ENCODE measurements at regions not wholly inside any gene's neighbourhood (a gene's known extent, or its start where the extent isn't known, plus 50 kb on each side); places are given as distances from the start of the nearest gene placed in this dataset.

DNA sequence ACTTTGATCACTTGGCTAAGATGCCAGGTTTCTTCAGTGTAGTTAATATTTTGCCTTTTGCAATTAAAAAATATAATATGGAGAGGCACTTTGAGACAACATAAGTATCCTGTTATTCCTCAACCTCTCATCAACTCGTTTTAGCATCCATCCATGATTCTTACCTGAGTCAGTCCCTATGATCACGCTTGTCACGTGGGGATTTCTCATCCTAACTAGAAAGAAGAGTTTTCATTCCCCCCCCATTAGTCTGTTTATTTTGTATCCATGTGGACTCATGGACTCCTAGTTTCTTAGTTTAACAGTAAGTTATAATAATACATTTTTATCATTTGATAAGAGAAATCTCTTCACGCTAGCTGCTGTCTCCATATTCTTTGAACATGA lies 110.3 kb downstream of the SLC25A47 start:
- H3K27me3 ChIP-seq (ENCODE audit: low read depth), result no peaks in the 10 kb centered on the region
- H3K4me3 ChIP-seq, result no peak overlapping the region
- TF ChIP-seq, protein P1, sequence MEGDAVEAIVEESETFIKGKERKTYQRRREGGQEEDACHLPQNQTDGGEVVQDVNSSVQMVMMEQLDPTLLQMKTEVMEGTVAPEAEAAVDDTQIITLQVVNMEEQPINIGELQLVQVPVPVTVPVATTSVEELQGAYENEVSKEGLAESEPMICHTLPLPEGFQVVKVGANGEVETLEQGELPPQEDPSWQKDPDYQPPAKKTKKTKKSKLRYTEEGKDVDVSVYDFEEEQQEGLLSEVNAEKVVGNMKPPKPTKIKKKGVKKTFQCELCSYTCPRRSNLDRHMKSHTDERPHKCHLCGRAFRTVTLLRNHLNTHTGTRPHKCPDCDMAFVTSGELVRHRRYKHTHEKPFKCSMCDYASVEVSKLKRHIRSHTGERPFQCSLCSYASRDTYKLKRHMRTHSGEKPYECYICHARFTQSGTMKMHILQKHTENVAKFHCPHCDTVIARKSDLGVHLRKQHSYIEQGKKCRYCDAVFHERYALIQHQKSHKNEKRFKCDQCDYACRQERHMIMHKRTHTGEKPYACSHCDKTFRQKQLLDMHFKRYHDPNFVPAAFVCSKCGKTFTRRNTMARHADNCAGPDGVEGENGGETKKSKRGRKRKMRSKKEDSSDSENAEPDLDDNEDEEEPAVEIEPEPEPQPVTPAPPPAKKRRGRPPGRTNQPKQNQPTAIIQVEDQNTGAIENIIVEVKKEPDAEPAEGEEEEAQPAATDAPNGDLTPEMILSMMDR (IDR thresholded peaks at IDR 0.05; ENCODE audit: borderline replicate concordance), result no peak
- H3K9me3 ChIP-seq (replicated peaks), result no peaks in the 10 kb centered on the region
- DNase-seq, result no peak
- H3K4me1 ChIP-seq, result no peaks in the 10 kb centered on the region
- no peaks in the 10 kb centered on the region for H3K36me3 ChIP-seq
- H3K27ac ChIP-seq (replicated peaks), result no peak overlapping the region
- intact Hi-C loops (cut with micrococcal nuclease), result no loop called here

DNA sequence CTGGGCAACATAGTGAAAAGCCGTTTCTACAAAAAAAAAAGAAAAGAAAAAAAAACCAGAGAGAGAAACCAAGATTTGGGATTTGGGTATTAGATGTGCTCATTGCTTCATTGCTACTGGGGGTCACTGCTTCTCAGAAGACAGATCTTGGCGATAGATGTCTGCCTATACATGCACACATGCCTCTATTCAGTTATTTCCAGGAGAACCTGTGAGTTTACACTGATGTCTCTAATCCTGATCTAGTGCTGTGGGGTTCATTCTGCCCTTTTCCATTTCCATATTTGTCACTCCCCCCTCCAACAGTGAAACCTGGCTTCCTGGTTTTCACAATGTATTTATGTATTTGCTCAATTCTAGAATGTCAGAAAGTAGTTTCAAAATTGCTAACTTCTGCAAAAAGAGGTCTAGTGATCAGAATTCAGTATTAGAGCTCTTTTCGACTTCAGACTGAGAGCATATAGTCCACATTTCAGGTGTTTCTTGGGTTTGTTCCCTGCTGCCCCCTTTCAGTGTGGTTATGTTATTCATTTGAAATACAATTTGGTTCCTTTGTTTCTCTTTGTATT lies 111.0 kb downstream of the SLC25A47 start:
- H3K27me3 ChIP-seq (ENCODE audit: low read depth), result no peaks in the 10 kb centered on the region
- H3K4me3 ChIP-seq, result no peak overlapping the region
- DNase-seq, result no peak
- intact Hi-C loops (cut with micrococcal nuclease), result no loop called here
- H3K36me3 ChIP-seq, result no peaks in the 10 kb centered on the region
- H3K27ac ChIP-seq (replicated peaks), result no peak overlapping the region
- TF ChIP-seq, protein P1 (IDR thresholded peaks at IDR 0.05; ENCODE audit: borderline replicate concordance), result no peak
- no peaks in the 10 kb centered on the region for H3K9me3 ChIP-seq (replicated peaks)
- H3K4me1 ChIP-seq, result peaks cover under 1% of the 10 kb centered on the region

DNA sequence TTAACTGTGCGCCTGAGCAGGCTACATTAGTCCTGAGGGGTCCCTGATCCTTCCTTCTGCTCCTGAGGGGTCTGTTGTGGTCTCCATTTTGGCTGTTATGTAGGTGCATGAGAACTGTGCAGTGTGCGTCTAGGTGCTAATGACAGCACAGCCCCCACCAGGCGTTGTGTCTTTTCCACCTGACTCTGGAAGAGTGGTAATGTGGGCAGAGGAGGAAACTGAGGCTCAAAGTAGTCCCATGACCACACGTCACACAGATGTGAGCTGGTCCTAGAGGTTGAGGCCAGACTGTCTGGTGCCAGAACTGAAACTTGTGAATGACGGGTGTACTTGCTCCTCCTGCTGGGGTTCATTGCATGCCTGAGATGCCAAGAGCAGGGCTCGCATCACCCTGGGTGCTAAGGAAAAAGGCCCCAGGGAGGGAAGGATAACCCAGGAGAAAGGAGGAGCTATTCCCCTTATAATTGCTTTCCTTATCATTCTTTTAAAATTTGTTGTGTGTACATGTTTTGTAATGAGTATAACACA lies 111.8 kb downstream of the SLC25A47 start:
- DNase-seq, result no peak
- intact Hi-C loops (cut with micrococcal nuclease), result no loop called here
- Histone ChIP-seq H3K27ac (replicated peaks) (no peak overlapping the region), H3K4me3 (no peak overlapping the region), H3K4me1 (peaks cover 8% of the 10 kb centered on the region), H3K9me3 (replicated peaks) (no peaks in the 10 kb centered on the region), H3K36me3 (no peaks in the 10 kb centered on the region), H3K27me3 (ENCODE audit: low read depth) (no peaks in the 10 kb centered on the region)
- TF ChIP-seq, protein P1 (IDR thresholded peaks at IDR 0.05; ENCODE audit: borderline replicate concordance), result no peak

DNA sequence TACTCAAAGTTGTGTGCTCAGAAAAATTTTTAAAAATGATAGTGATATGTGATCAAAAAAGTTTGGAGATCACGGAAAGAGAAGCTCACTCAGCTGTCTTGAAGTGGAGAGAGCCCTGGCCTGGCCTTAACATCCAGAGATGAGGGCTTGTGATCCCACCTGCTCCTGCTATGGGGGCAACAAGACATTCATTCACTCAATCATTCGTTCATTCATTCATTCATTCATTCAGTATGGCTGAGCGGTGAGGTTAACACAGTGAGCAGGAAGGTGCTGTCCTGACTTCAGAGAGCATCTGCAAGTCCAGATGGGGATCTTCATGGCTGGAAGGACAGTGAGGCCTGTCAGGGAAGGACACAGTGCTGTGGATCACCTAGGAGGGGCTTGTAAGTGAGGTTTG lies 112.3 kb downstream of the SLC25A47 start:
- peaks cover 13% of the 10 kb centered on the region for H3K4me1 ChIP-seq
- TF ChIP-seq, protein P1 (IDR thresholded peaks at IDR 0.05; ENCODE audit: borderline replicate concordance), result no peak
- no peak overlapping the region for H3K4me3 ChIP-seq
- intact Hi-C loops (cut with micrococcal nuclease), result no loop called here
- DNase-seq, result no peak
- no peak overlapping the region for H3K27ac ChIP-seq (replicated peaks)
- no peaks in the 10 kb centered on the region for H3K27me3 ChIP-seq (ENCODE audit: low read depth)
- H3K9me3 ChIP-seq (replicated peaks), result no peaks in the 10 kb centered on the region
- no peaks in the 10 kb centered on the region for H3K36me3 ChIP-seq

DNA sequence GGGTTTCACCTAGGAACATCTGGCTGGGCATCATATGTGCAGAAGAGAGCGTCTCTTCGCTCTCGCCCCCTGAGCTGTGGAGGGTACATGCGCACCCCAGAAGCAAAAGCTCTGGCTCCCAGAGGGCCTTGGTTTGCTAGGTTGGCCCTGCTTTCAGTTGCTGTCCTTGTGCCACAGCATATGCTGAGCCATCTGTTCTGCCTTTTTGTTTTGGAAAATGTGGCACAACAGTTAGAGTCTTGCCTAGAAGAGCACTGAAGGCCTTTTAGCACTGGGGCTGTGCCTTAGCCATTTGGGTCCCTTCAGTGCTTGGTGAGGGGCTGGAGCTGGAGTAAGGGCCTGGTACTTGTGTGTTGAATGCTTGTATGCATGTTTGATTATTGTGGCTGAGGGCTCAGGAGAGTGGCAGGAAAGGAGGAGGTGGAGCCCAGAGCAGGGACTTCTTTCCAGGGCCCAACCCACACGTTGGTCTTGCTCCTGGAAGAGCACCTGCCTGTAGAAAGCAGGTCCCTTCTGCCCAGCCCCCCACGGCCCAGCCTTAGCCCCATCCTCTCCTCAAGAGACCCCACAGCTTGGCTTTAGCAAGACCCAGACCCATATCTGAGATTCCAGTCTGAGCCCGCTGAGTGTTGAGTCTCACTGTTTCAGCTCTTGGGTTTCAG lies 113.7 kb downstream of the SLC25A47 start:
- intact Hi-C loops (cut with micrococcal nuclease), result no loop called here
- peaks cover 27% of the 10 kb centered on the region for H3K4me1 ChIP-seq
- TF ChIP-seq, protein P1 (IDR thresholded peaks at IDR 0.05; ENCODE audit: borderline replicate concordance), result no peak
- no peaks in the 10 kb centered on the region for H3K27me3 ChIP-seq (ENCODE audit: low read depth)
- H3K27ac ChIP-seq (replicated peaks), result no peak overlapping the region
- no peaks in the 10 kb centered on the region for H3K36me3 ChIP-seq
- H3K4me3 ChIP-seq, result no peak overlapping the region
- DNase-seq, result no peak
- no peaks in the 10 kb centered on the region for H3K9me3 ChIP-seq (replicated peaks)

All from left ventricle myocardium inferior (tissue), 1 donor.